Prostate gland (tissue), 2 donors: ENCODE measurements at regions not wholly inside any gene's neighbourhood (a gene's known extent, or its start where the extent isn't known, plus 50 kb on each side); places are given as distances from the start of the nearest gene placed in this dataset.

ENCODE experiments used
- CTCF ChIP-seq, 4 experiments: fragments of 200-600 bp in 2 of 4; fragments of 450-650 bp in 2 of 4; sonication (generic) in 2 of 4; IDR thresholded peaks; 1 replicate in 3 of 4; 2 replicates in 1 of 4; pipeline ENCODE4 v1.5.1; 2016 to 2019; ENCODE audit warnings: antibody characterized with exemption in 4 of 4, mild to moderate bottlenecking in 2 of 4, moderate library complexity in 2 of 4
- POLR2AphosphoS5 ChIP-seq: sonication (generic); formaldehyde crosslinking; IDR thresholded peaks from one replicate; pipeline ENCODE4 v1.6.1; 2017; ENCODE audit warnings: antibody characterized with exemption

DNA sequence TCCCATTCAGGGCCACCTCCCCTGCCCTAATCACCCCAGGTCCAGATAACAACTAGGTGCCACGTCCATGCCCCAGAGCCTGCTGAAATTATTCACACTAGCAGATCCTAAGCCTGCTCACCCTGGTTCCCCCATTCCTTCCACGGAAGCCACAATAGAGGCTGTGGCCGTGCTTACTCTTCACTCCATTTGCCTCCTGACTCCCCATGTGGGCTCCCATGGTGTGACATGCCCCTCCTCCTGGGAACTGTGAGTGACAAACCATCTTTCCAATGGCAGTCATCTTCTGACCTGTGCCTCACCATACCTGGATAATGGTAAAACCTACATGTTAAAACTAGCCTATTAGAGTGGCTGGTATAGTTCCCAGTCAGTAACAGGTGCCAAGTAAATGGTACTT is 216.2 kb upstream of the PRKCQ start:
- no peak for TF ChIP-seq CTCF (IDR thresholded peaks at IDR 0.05)
- TF ChIP-seq POLR2AphosphoS5, result no peak
